OCI-LY7 (cell line): ENCODE measurements at regions not wholly inside any gene's neighbourhood (a gene's known extent, or its start where the extent isn't known, plus 50 kb on each side); places are given as distances from the start of the nearest gene placed in this dataset.

Experiments used
- BruUV-seq: library from RNA; stranded (reverse); fragments of 400-500 nt; replicated peaks from 2 replicates; lab custom pipeline; 2021; lab: Mats Ljungman, UMichigan
- CTCF ChIA-PET: fragments of 300-600 bp; sonication (Branson Sonifier 250); formaldehyde crosslinking; loops from one replicate; lab custom pipeline; 2022; ENCODE audit warnings: antibody characterized with exemption; ENCODE audit not compliant: unreplicated experiment; lab: Charles Lee
- POLR2A ChIA-PET: fragments of 300-600 bp; sonication (Branson Sonifier 250); formaldehyde crosslinking; loops from one replicate; lab custom pipeline; 2022; ENCODE audit warnings: antibody characterized with exemption; lab: Charles Lee
- DNase-seq: peaks from one replicate; pipeline ENCODE4 v3.0.0-alpha.2; 2015; ENCODE audit warnings: low spot score
- H2AFZ ChIP-seq: fragments of 200-600 bp; sonication (generic), shearing (Covaris generic); 2 replicates; pipeline ENCODE4 v1.6.1; 2014; ENCODE audit warnings: mild to moderate bottlenecking, antibody characterized with exemption, low read length, moderate library complexity
- H3K27ac ChIP-seq: fragments of 200-600 bp; sonication (generic); 2 replicates; pipeline ENCODE4 v1.5.1; 2014; ENCODE audit warnings: mixed run types, low read depth, mild to moderate bottlenecking, moderate library complexity, low read length, inconsistent platforms; ENCODE audit not compliant: poor library complexity, severe bottlenecking
- H3K36me3 ChIP-seq: fragments of 200-600 bp; sonication (generic); 2 replicates; pipeline ENCODE4 v1.6.1; 2014; ENCODE audit warnings: mild to moderate bottlenecking, antibody characterized with exemption, low read length, moderate library complexity, mixed read lengths; ENCODE audit not compliant: insufficient read depth
- H3K4me1 ChIP-seq: fragments of 200-600 bp; sonication (generic); 2 replicates; pipeline ENCODE4 v1.5.1; 2014; ENCODE audit warnings: mild to moderate bottlenecking, low read length; ENCODE audit not compliant: insufficient read depth, poor library complexity, severe bottlenecking
- H3K4me2 ChIP-seq: fragments of 200-600 bp; sonication (generic); 2 replicates; pipeline ENCODE4 v1.6.1; 2014; ENCODE audit warnings: mild to moderate bottlenecking, low read length
- H3K4me3 ChIP-seq: fragments of 200-600 bp; sonication (generic); 2 replicates; pipeline ENCODE4 v1.5.1; 2014; ENCODE audit warnings: mild to moderate bottlenecking, low read depth, low read length; ENCODE audit not compliant: poor library complexity, severe bottlenecking
- H3K79me2 ChIP-seq: fragments of 200-600 bp; sonication (generic); 2 replicates; pipeline ENCODE4 v1.6.1; 2016; ENCODE audit warnings: low read depth, mild to moderate bottlenecking, low read length, moderate library complexity, mixed read lengths; ENCODE audit not compliant: insufficient read depth
- H3K9me2 ChIP-seq: fragments of 200-600 bp; sonication (generic); 2 replicates; pipeline ENCODE4 v1.6.1; 2016; ENCODE audit warnings: mild to moderate bottlenecking, low read length, mixed read lengths; ENCODE audit not compliant: insufficient read depth
- H3K9me3 ChIP-seq: fragments of 200-600 bp; sonication (generic); 2 replicates; pipeline ENCODE4 v1.6.1; 2014; ENCODE audit warnings: mild to moderate bottlenecking, mixed run types, low read length, mixed read lengths
- H4K20me1 ChIP-seq: fragments of 200-600 bp; sonication (generic); 2 replicates; pipeline ENCODE4 v1.6.1; 2014; ENCODE audit warnings: mild to moderate bottlenecking, antibody characterized with exemption, low read length, moderate library complexity, mixed read lengths; ENCODE audit not compliant: insufficient read depth
- EZH2phosphoT487 ChIP-seq: fragments of 200-600 bp; sonication (generic); IDR thresholded peaks from 2 replicates; pipeline ENCODE4 v1.6.1; 2018; ENCODE audit warnings: low read depth, borderline replicate concordance, mild to moderate bottlenecking, mixed run types, antibody characterized with exemption, low read length, moderate library complexity, mixed read lengths
- intact Hi-C: fragments of 100-400 bp; cut with micrococcal nuclease; formaldehyde crosslinking; loops from one replicate; pipeline ENCODE4 v1.10.0; 2022; ENCODE audit not compliant: unreplicated experiment
- TF ChIP-seq, protein P1 (sequence below): fragments of 200-600 bp; sonication (generic); conservative IDR thresholded peaks from 2 replicates; pipeline ENCODE4 v1.5.1; 2014; ENCODE audit warnings: mild to moderate bottlenecking, antibody characterized with exemption, low read length, moderate library complexity, mixed read lengths

DNA sequence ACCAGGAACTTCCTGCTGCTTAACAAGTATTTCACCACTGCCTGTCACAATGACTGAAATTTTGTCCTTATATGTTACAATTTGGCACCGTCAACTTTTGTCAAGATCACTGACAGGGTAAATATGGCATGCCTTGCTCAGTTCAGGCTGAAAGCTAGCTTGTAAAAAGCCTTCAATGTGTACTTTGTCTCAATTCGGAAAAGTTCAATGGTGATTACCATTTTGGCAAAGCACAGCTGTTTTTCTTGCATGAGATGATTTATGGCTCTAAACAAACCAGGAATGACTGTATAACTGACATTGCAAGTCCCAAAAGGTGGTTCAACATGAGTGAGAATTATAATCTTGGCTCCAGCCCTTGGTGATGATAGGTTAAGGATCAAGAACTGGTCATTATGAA lies 1255.2 kb downstream of the CNTNAP5 start:
- no TSS peak for BruUV-seq
- intact Hi-C loops: no loop called here
- POLR2A ChIA-PET: no interaction called here
- H3K9me2 ChIP-seq: no peaks in the 10 kb centered on the region
- no peak overlapping the region for H2AFZ ChIP-seq
- H3K79me2 ChIP-seq: no peaks in the 10 kb centered on the region
- H3K27ac ChIP-seq: no peak overlapping the region
- no peak overlapping the region for H3K4me3 ChIP-seq
- H3K4me2 ChIP-seq: no peak overlapping the region
- no peaks in the 10 kb centered on the region for H3K9me3 ChIP-seq
- CTCF ChIA-PET: no interaction called here
- H3K4me1 ChIP-seq: no peaks in the 10 kb centered on the region
- H4K20me1 ChIP-seq: no peaks in the 10 kb centered on the region
- DNase-seq: no peak
- TF ChIP-seq, protein P1, sequence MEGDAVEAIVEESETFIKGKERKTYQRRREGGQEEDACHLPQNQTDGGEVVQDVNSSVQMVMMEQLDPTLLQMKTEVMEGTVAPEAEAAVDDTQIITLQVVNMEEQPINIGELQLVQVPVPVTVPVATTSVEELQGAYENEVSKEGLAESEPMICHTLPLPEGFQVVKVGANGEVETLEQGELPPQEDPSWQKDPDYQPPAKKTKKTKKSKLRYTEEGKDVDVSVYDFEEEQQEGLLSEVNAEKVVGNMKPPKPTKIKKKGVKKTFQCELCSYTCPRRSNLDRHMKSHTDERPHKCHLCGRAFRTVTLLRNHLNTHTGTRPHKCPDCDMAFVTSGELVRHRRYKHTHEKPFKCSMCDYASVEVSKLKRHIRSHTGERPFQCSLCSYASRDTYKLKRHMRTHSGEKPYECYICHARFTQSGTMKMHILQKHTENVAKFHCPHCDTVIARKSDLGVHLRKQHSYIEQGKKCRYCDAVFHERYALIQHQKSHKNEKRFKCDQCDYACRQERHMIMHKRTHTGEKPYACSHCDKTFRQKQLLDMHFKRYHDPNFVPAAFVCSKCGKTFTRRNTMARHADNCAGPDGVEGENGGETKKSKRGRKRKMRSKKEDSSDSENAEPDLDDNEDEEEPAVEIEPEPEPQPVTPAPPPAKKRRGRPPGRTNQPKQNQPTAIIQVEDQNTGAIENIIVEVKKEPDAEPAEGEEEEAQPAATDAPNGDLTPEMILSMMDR: no peak
- TF ChIP-seq EZH2phosphoT487: no peak
- H3K36me3 ChIP-seq: no peaks in the 10 kb centered on the region

DNA sequence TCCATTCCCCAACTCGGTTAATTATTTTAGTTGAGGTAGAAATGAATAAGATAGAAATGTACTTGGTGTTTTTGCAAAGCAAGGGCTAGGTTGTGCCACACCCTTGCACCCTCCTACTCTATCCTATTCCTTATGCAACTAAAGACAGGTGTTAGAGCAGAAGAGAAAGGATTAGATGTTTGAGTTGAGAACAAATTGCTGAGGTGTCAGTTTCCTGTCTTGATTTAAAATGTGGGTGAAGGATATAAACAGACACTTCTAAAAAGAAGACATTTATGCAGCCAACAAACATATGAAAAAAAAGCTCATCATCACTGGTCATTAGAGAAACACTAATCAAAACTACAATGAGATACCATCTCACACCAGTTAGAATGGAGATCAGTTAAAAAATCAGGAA lies 1256.2 kb downstream of the CNTNAP5 start:
- H3K79me2 ChIP-seq: no peaks in the 10 kb centered on the region
- CTCF ChIA-PET: no interaction called here
- no peak overlapping the region for H3K27ac ChIP-seq
- no peaks in the 10 kb centered on the region for H3K9me2 ChIP-seq
- no peak overlapping the region for H3K4me3 ChIP-seq
- no peak for DNase-seq
- TF ChIP-seq, protein P1: no peak
- TF ChIP-seq EZH2phosphoT487: no peak
- H3K9me3 ChIP-seq: no peaks in the 10 kb centered on the region
- BruUV-seq: no TSS peak
- H4K20me1 ChIP-seq: no peaks in the 10 kb centered on the region
- H3K4me1 ChIP-seq: no peaks in the 10 kb centered on the region
- H3K36me3 ChIP-seq: no peaks in the 10 kb centered on the region
- intact Hi-C loops: no loop called here
- H3K4me2 ChIP-seq: no peak overlapping the region
- POLR2A ChIA-PET: no interaction called here
- no peak overlapping the region for H2AFZ ChIP-seq

DNA sequence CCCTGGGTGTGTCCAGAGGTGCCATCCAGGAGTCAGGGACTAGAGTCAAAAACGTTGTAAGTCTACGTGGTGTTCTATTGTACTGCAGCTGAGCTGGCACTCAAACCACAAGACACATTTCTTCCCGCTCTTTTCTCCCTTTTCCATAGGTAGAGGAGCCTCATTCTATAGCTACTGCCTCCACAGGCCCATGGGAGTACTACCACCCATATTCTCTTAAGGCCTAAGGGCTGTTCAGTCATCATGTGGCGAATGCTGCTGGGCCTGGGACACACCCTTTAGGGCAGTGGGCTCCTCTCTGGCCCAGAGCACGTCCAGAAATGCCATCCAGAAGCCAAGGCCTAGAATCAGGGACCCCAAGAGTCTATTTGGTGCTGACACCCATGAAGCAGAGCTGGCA lies 1271.7 kb downstream of the CNTNAP5 start:
- no peaks in the 10 kb centered on the region for H3K9me3 ChIP-seq
- DNase-seq: no peak
- no TSS peak for BruUV-seq
- H3K27ac ChIP-seq: no peak overlapping the region
- ChIA-PET CTCF (no interaction called here), POLR2A (no interaction called here)
- no peaks in the 10 kb centered on the region for H4K20me1 ChIP-seq
- H3K4me3 ChIP-seq: no peak overlapping the region
- no peak for TF ChIP-seq EZH2phosphoT487
- TF ChIP-seq, protein P1: 0 out of 2 replicates have a peak, but pooled peaks have one; percentile 12
- H3K36me3 ChIP-seq: no peaks in the 10 kb centered on the region
- H3K4me1 ChIP-seq: no peaks in the 10 kb centered on the region
- H2AFZ ChIP-seq: no peak overlapping the region
- no peaks in the 10 kb centered on the region for H3K79me2 ChIP-seq
- intact Hi-C loops: no loop called here
- H3K9me2 ChIP-seq: no peaks in the 10 kb centered on the region
- no peak overlapping the region for H3K4me2 ChIP-seq
